HT-29 (cell line): ENCODE measurements at regions not wholly inside any gene's neighbourhood (a gene's known extent, or its start where the extent isn't known, plus 50 kb on each side); places are given as distances from the start of the nearest gene placed in this dataset.
"Not testable (repeated sequence)": the region's sequence is repeated elsewhere in the genome, so short reads cannot be mapped to it uniquely, and the experiment has no call there.

Experiments used
- DNase-seq: peaks from one replicate; pipeline ENCODE4 v3.0.0-alpha.2; 2015; ENCODE audit warnings: low spot score

DNA sequence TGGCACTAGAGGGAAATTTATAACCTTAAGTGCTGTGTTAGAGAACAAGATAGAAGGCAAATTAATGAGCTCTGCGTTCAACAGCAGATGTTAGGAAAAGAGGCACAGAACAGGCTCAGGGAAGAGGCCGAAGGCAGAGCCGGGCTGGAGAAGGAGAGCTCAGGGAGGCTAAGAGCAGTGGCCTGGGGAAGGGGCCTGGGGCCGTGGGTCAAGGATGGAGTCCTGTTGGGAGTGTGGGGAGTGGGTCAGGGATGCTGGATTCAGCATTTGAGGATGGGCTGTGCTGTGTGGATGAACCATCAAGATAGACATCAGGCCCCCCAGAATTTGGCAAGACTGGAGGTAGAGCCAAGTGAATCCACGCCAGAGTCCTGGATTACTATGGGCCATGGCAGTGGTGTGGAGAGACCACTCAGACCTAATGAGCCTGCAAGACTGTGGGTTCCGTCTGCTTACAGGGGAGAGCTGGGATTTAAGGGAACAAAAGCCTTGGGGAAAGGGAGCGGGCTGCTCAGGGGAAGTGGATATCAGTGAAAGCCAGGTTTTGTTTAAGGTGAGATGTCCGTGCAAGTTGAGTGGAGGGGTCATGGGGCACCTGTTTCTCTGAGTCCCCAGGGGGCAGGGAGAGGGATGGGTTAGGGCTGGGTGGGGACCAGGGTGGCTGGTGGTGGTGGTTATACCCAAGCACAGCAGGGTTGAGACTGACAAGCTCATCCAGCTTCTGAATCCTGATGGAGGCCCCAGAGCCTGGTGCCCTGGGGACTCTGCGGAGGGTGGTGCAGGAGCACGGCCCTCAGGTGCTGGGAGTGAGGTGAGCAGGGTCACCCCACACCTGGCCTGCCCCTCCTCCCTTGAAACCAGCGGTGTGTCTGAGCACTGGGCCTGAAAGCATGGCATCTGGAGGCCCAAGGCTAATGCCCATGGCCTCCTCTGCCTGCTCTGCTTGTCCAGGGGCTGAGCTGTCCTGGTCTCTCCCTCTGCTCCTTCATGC lies 101.7 kb downstream of the BMS1 start:
- no peak for DNase-seq

DNA sequence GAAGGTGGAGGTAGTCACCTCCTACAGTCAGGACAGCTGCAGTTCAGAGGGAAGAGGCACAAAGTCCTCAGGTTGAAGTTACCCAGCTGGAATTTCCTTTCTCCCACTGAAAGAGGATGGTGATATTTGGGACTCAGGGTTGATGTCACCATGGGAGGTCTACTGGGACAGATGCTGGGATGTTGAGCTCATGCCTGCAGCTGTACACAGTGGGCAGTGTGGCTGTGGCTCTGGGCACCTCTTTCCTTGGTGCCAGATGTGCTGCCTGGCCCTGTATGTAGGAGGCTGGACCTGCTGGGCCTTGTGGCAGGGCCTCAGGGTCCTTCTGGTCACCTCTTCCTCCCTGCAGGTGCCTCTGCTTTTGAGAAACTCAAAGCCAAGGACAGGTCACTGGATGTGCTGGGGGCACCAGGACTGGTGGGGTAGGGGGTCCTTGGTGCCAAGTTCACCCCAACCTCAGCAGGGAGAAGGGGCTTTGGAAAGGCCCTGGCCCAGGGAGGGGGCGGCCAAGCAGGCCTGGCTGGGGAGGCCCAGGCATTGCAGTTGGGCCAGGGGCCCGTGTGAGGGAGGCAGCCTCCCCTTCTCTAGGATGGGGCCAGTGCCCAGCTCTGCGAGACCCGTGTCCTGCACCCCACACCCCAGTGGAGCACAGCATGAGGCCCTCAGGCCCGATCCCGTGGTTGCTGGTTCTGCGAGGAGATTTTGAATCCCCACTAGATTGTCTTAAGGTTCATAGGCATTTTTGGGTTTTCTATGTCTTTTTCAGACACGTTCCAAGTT lies 103.1 kb downstream of the BMS1 start:
- no peak for DNase-seq

DNA sequence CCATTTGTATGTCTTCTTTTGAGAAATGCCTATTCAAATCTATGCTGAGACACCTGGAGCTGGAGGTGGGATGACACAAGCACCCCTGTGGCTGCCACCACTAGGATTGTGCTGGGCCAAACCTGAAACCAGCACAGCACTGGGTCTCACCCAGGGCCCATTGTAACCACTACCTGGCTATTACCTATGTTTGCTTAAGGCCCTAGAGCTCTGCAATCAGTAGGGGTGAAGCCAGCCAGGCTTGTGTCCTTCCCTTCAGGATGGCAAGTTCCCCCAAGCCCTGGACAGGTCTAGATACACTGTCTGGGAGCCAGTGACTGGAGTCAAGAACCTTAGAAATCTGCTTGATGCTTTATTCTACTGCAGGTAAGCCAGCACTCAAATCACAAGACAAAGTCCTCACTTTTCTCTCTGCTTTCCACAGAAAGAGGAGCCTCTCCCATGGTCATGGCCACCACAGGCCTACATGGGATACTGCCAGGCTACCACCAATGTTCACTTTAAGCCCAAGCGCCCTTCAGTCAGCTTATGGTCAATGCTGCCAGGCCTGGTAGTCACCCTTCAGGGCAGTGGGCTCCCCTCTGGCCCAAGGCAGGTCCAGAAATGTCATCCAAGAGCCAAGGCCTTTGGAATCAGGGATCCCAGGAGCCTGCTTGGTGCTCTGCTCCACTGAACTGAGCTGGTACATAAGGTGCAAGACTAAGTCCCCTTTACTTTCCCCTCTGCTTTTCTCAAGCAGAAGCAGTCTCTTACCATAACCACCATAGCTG lies 105.3 kb downstream of the BMS1 start:
- DNase-seq, result no peak

DNA sequence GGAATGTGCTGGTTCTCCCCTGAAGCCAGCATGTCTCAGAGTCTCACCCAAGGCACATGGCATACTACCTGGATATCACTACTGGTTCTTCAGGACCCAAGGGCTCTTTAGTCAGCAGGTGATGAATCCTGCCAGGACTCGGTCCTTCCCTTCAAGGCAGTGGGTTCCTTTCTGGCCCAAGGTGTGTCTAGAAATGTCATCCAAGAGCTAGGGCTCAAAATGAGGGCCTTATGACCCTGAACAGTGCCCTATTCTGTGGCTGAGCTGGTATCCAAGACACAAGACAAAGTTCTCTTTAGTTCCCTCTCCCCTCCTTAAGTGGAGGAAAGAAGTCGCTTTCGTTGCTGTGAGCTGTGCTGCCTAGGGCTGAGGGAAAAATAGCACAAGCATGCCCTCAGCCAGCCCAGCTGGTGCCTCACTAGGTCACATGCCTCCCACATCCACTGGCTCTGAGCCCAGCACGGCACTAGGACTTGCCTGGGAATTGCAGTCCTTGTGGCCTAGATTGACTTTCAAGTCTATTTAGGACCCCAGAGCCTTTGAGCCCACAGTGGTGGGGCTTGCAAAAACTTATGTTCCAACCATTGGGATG lies 106.0 kb downstream of the BMS1 start:
- DNase-seq, result no peak

DNA sequence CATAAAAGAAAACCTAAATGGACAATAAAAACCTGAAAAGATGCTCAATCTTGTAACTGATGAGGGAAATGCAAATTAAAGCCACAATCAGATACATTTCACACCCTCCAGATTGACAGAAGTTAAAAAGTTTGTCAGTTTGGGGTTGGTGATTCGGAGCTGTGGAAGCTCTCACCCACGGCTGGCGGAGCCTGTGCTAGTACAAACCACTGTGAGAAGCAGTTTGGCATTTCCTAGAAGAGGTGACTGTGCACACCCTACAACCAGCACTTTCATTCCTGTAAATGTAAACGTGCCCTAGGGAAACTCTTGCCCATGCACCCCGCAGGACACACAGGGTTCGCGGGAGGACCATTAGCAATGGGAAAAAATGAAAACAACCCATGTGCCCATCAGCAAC lies 114.1 kb downstream of the BMS1 start:
- DNase-seq, result no peak

DNA sequence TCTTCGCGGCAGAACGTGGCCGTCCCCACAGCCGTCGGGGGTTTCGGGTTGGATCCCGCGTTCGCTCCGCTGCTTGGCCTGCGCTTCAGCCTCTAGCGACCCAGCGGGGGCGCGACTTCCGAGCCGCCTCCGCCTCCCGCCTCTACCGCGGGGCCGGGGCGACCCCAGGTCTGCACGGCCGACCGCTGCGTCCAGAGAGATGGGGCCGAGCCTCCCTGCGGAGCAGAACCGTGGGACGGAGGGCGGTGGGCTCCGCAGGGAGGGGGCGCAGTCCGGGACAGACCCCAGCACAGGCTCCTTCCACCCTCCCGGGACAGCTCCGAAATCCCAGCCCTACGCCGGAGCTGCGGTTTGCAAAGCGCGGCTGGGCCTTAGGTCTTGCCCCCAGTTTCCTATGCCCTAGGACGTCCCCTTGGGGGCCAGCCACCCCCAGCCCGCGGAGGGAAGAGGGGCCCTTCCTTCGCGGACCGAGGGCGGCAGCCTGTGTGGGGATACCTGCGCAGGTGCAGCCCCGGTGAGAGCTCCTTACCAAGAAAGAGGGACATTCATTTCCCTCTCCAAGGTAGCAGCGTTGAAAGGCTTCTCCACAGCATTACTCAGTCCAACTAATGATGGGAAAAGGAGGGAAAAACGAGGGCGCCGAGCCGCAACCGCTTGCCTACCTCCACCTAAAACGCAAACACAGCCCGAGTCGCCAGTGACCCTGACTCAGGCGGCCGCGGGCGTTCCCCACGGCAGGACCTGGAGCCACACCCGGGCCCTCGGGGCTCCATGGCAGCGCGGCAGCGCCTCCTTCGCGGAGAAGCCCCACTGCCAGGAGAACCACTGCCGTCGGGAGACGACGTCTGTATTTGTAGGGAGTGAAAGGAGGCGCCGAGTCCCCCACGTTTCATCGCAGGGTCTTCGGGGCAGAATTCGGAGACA lies 115.7 kb downstream of the BMS1 start:
- no peak for DNase-seq

DNA sequence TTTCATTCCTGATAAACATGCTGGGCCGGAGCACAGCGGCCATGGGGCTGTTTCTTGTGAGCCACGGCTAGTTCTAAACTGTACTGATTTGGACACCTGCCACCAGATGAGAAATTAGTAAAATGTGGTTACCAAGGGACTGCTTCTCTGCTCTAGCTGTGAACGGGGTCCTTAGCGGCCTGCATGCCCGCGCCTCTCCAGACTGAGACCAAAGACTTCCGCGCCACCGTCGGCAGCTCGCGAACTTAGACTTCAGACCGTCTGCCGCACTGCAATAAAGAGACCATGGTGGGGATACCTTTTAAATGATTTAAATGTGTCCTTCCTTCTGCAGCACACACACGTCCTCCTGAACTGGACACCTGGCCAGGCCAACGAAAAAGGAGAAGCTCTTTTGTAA lies 116.4 kb downstream of the BMS1 start:
- no peak for DNase-seq

DNA sequence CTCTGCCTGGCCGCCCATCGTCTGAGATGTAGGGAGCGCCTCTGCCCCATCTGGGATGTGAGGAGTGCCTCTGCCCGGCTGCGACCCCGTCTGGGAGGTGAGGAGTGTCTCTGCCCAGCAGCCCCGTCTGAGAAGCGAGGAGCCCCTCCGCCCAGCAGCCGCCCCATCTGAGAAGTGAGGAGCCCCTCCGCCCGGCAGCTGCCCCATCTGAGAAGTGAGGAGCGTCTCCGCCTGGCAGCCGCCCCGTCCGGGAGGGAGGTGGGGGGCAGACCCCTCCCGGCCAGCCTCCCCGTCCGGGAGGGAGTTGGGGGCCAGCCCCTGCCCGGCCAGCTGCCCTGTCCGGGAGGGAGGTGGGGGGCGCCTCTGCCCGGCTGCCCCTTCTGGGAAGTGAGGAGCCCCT lies 117.8 kb downstream of the BMS1 start:
- DNase-seq, result not testable (repeated sequence)

DNA sequence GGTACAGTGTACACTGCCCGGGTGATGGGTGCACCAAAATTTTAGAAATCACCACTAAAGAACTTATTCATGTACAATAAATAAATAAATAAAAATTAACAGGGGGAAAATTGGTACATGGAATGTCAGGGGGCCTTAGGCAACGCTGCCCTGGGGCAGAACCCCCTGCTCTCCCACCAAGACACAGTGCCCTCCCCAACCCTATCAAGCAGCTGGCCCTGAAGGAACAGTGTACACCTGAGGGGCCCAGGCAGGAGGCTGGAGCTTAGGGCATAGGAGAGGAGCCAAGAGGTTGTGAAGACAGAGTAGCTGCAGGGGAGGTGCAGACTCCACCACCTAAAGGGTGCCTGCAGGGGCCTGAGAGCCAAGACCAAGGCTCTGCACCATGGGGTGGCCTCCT lies 128.8 kb downstream of the BMS1 start:
- no peak for DNase-seq

DNA sequence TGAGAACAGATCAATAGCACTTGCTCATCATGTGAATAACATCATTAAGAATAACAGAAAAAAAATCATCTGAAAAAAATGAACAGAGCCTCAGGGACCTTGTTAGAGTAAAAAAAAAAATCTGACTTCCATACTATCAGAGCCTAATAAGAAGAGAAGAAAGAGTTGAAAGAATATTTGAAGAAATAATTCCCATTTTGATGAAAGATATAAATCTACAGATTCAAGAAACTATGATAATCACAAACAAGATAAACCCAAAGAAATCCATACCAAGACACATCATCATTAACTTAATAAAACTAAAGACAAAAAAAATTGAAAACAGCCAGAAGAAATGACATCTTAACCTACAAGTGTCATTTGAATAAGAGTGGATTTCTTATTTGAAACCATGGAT lies 134.4 kb downstream of the BMS1 start:
- DNase-seq, result no peak

DNA sequence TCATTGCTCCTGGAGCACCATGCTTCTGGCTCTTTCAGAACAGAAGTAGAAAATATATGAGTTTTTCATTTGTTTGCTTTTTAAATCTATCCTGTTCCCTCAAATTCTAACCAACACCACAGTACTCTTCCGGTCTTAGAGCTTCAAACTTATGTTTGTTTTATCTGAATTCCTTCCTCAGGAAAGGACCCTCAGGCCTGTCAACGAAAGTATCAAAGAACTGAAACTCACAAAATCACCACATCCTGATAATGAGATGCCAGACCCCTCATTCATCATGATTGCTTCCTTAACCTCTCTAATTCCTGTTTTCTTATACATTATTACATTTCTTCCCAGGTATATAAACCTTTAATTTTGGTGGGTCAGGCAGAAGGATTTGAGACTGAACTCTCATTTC lies 135.2 kb downstream of the BMS1 start:
- DNase-seq, result no peak

DNA sequence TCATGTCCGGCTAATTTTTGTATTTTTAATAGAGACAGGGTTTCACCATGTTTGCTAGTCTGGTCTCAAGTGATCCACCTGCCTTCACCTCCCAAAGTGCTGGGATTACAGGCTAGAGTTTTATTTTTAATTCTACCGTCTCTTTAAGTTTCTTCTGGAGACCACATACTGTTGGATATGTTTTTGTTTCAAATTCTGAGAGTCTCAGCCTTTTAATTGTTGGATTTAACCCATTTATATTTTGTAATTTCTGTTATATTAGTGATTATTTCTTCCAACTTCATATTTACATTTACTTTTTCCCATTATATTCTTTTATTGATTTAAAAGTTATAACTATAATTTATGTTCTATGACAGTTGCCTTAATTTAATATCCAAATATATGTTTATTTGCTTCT lies 139.4 kb downstream of the BMS1 start:
- DNase-seq, result no peak

DNA sequence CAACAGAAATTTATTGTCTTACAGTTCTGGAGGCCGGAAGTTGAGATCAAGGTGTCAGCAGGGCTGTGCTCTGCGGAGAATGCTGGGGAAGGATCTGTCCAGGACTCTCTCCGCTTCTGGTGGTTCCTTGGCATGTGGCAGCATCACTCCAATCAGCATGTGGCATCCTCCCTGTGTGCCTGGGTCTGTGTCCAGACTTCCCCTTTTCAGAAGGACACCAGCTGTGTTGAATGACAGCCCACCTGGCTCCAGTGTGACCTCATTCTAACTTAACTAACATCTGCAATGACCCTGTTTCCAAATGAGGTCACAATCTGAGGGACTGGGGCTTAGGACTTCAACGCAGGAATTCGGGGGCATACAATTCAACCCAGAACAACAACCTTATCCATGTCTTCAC lies 141.9 kb downstream of the BMS1 start:
- DNase-seq, result no peak

DNA sequence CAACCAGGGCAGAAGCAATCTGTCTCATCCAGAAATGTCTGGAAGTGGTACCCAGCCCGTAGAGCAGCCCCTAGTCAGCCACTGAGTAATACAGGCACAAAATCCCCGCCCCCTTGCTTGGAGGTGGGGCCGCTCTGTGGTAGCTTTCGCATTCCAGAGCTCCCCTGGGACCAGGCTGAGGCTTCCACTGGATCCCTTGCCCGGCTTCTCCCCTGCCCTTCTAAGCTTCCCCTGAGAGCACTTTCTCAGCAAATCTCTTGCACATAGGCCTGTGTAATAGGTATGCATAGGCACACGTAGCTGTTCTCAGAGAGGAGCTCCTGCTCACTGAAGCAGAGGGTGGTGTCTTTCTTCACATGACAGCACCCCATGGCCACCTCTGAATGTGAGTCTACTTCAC lies 144.2 kb downstream of the BMS1 start:
- DNase-seq, result no peak

DNA sequence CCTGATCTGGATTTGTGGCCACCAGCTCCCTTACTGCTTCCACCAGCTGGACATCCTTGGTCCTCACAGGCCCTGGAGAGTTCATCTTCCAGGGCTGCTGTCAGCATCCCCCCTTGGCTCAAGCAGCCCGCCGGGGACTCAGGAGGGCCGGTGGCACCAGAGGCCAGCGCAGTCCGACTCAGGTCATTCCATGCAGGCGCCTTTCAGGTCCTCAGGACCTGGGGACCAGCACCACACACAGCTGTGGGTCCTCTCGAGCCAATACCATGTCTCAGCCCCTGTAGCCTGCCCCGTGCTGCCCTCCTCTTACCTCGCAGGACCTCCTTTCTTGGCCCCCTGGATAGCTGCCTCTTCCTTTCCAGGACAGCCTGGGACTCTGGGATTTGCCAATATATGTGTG lies 145.5 kb downstream of the BMS1 start:
- no peak for DNase-seq

DNA sequence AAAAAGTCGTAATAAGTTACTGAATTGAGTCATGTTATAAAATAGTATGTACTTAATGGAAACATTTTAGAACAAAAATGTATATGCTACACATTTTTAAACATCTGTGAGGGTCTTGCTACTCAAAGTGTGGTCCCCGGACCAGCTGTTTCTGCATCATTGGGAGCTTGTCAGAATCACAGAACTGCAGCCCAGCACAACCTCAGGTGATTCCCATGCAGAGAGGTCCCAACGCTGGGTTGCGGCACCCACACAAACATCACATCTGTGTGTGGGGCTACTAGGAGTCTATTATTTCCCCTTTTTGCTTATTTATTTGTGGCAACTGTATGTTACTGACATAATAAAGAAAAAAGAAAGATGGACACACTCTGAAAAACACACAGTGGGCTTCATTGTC lies 146.6 kb downstream of the BMS1 start:
- no peak for DNase-seq

DNA sequence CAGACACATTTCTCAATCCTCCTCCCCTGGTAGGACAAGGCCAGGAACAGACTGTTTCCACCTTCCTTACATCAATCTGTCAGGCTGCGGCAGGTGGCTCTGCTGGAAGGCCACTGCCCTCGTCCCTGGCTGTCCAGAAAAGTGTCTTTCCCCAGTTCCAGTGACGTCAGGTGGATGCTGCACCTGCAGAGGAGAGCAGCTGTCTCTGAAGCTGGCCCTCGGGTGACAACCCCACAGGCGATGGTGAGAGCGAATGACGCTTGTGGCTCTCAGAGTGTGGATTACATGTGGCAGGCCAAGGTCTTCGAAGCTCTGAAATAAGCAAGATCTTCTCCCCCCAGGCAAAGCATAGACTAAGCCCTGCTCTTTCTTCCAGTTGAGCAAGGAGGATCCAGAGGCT lies 146.9 kb upstream of the RET start:
- no peak for DNase-seq

DNA sequence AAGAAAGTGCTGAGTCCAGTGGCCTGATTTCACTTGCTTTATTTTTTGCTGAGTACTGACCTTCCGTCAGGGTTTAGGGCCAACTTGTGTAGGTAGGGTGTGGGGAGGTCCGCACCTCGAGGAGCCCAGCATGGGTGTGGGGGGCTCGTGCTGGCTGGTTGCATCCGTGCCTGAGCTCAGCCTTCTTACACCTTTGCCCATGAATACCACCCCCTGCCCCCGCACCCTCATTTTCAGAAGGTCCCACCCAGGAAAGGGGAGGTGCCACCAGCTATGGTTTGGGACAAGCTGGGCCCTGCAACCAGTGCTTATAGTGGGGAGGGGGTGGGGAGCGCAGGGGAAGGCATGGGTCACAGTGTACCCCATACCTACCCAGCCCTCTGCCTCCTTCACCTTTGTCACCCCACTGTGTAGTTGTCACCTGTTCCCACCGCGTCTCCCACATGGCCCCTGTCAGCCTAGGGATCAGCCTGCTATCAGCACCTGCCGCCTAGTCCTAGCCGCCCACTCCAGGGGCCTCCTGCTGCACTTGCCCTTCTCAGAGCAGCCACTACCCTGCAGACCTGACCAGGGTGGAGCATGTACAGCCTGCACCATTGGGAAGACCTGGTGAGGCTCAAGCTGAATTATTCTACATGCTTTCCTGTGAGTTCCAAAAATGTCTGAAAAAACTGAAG lies 146.2 kb upstream of the RET start:
- DNase-seq, result no peak

DNA sequence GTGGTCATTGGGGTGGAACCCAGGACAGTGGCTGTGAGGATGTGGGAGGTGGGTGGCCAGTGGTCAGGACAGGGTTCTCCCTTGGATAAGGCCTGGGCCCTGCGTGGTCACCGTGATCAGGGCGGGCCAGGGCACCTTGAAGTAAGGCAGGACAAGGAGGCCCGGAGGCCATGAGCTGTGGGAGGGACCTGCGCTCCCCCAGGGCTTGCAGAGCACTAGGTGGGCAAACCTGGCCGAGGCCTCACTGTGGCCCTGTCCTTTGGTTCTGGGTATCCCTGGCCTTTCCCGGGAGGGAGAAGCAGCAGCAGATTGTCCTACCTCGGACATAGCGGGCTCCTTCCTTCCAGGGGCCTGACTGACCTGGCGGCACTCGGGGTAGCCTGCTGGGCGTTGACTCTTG lies 144.8 kb upstream of the RET start:
- no peak for DNase-seq
